ENCODE measurements at regions not wholly inside any gene's neighbourhood (a gene's known extent, or its start where the extent isn't known, plus 50 kb on each side); places are given as distances from the start of the nearest gene placed in this dataset.

- H3K27me3 ChIP-seq (replicated peaks in 1 of 7) = no peaks in the 10 kb centered on the region
- TF ChIP-seq POLR2A (IDR thresholded peaks at IDR 0.05) (no peak), POLR2AphosphoS5 (IDR thresholded peaks at IDR 0.05) (no peak)
- TF ChIP-seq, protein P1, sequence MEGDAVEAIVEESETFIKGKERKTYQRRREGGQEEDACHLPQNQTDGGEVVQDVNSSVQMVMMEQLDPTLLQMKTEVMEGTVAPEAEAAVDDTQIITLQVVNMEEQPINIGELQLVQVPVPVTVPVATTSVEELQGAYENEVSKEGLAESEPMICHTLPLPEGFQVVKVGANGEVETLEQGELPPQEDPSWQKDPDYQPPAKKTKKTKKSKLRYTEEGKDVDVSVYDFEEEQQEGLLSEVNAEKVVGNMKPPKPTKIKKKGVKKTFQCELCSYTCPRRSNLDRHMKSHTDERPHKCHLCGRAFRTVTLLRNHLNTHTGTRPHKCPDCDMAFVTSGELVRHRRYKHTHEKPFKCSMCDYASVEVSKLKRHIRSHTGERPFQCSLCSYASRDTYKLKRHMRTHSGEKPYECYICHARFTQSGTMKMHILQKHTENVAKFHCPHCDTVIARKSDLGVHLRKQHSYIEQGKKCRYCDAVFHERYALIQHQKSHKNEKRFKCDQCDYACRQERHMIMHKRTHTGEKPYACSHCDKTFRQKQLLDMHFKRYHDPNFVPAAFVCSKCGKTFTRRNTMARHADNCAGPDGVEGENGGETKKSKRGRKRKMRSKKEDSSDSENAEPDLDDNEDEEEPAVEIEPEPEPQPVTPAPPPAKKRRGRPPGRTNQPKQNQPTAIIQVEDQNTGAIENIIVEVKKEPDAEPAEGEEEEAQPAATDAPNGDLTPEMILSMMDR (IDR thresholded peaks at IDR 0.05 in 8 of 11, conservative IDR thresholded peaks at IDR 0.05 in 3 of 11) = no peak
- H3K36me3 ChIP-seq = peaks cover 0 to 50% (median 7%) of the 10 kb centered on the region in 6 donors
- H3K4me1 ChIP-seq = peaks cover 0 to 5% (median 0%) of the 10 kb centered on the region in 6 donors
- no peak for DNase-seq
- intact Hi-C loops (cut with DNase I; ENCODE audit: low total_unique reads) = no loop called here
- no peak overlapping the region for H3K27ac ChIP-seq
- 87 to 97% (median 94%) methylated on average over 3 of the region's 3 CpGs for WGBS, 5 donors
- H3K4me3 ChIP-seq = no peak overlapping the region
- H3K9me3 ChIP-seq = no peaks in the 10 kb centered on the region
Observed at GRCh38 chr14:71618047-71618446, 314.2 kb upstream of the RGS6 start.

- no peaks in the 10 kb centered on the region for H3K4me1 ChIP-seq
- H3K27me3 ChIP-seq (replicated peaks in 1 of 7) = no peaks in the 10 kb centered on the region
- no peak for DNase-seq
- peaks cover 0 to 56% (median 7%) of the 10 kb centered on the region in 6 donors for H3K36me3 ChIP-seq
- 81 to 93% (median 91%) methylated on average over 5 of the region's 5 CpGs for WGBS, 5 donors
- TF ChIP-seq, protein P1 (IDR thresholded peaks at IDR 0.05 in 8 of 11, conservative IDR thresholded peaks at IDR 0.05 in 3 of 11) = no peak
- TF ChIP-seq POLR2A (IDR thresholded peaks at IDR 0.05) (no peak), POLR2AphosphoS5 (IDR thresholded peaks at IDR 0.05) (no peak)
- H3K9me3 ChIP-seq = no peaks in the 10 kb centered on the region
- H3K4me3 ChIP-seq = no peak overlapping the region
- intact Hi-C loops (cut with DNase I; ENCODE audit: low total_unique reads) = no loop called here
- no peak overlapping the region for H3K27ac ChIP-seq
Observed at GRCh38 chr14:71618716-71619115, 313.5 kb upstream of the RGS6 start.

GRCh38 chr14:71619472-71619871 lies 312.8 kb upstream of the RGS6 start:
- H3K4me1 ChIP-seq = no peaks in the 10 kb centered on the region
- intact Hi-C loops (cut with DNase I; ENCODE audit: low total_unique reads) = no loop called here
- H3K4me3 ChIP-seq = no peak overlapping the region
- no peaks in the 10 kb centered on the region for H3K27me3 ChIP-seq (replicated peaks in 1 of 7)
- H3K9me3 ChIP-seq = no peaks in the 10 kb centered on the region
- H3K27ac ChIP-seq = no peak overlapping the region
- WGBS, 5 donors = 81 to 94% (median 86%) methylated on average over 3 of the region's 3 CpGs
- peaks cover 0 to 63% (median 11%) of the 10 kb centered on the region in 6 donors for H3K36me3 ChIP-seq
- TF ChIP-seq, protein P1 (IDR thresholded peaks at IDR 0.05 in 8 of 11, conservative IDR thresholded peaks at IDR 0.05 in 3 of 11) = no peak
- TF ChIP-seq POLR2A (IDR thresholded peaks at IDR 0.05) (no peak), POLR2AphosphoS5 (IDR thresholded peaks at IDR 0.05) (no peak)
- no peak for DNase-seq

GRCh38 chr14:71620401-71620800 lies 311.8 kb upstream of the RGS6 start:
- Histone ChIP-seq H3K27ac (peak overlapping the region in 3 of 8 donors; percentile 9 to 41 (median 14)), H3K4me3 (no peak overlapping the region), H3K27me3 (replicated peaks in 1 of 7) (no peaks in the 10 kb centered on the region), H3K9me3 (no peaks in the 10 kb centered on the region), H3K4me1 (peaks cover 0 to 2% (median 0%) of the 10 kb centered on the region in 6 donors), H3K36me3 (peaks cover 0 to 72% (median 16%) of the 10 kb centered on the region in 6 donors)
- no peak for DNase-seq
- intact Hi-C loops (cut with DNase I; ENCODE audit: low total_unique reads) = no loop called here
- WGBS, 5 donors = 75 to 86% (median 81%) methylated on average over 2 of the region's 2 CpGs
- TF ChIP-seq POLR2AphosphoS5 (IDR thresholded peaks at IDR 0.05) (no peak), POLR2A (IDR thresholded peaks at IDR 0.05) (no peak)
- TF ChIP-seq, protein P1 (IDR thresholded peaks at IDR 0.05 in 8 of 11, conservative IDR thresholded peaks at IDR 0.05 in 3 of 11) = no peak
